Endodermal cell (in vitro differentiated cells): ENCODE measurements at regions not wholly inside any gene's neighbourhood (a gene's known extent, or its start where the extent isn't known, plus 50 kb on each side); places are given as distances from the start of the nearest gene placed in this dataset.

ENCODE experiments used
- DNase-seq: peaks from one replicate; pipeline ENCODE4 v3.0.0-alpha.2; 2017
- H3K27ac ChIP-seq: 2 replicates; pipeline ENCODE4 v1.5.1; 2013; ENCODE audit warnings: mild to moderate bottlenecking, low read depth, low read length, moderate library complexity
- H3K27me3 ChIP-seq: 2 replicates; pipeline ENCODE4 v1.6.1; 2013; ENCODE audit warnings: mild to moderate bottlenecking, low read length, moderate library complexity; ENCODE audit not compliant: insufficient read depth, control insufficient read depth, poor library complexity, severe bottlenecking
- H3K36me3 ChIP-seq: 2 replicates; pipeline ENCODE4 v1.7.0; 2013; ENCODE audit warnings: mild to moderate bottlenecking, low read length, moderate library complexity; ENCODE audit not compliant: control insufficient read depth, insufficient read depth
- H3K4me1 ChIP-seq: one replicate; pipeline ENCODE4 v1.7.0; 2013; ENCODE audit warnings: low read length; ENCODE audit not compliant: control insufficient read depth, insufficient read depth
- H3K4me3 ChIP-seq: 2 replicates; pipeline ENCODE4 v1.5.1; 2013; ENCODE audit warnings: mild to moderate bottlenecking, low read length, moderate library complexity
- H3K9ac ChIP-seq: 2 replicates; pipeline ENCODE4 v1.6.1; 2013; ENCODE audit warnings: mild to moderate bottlenecking, low read length, moderate library complexity; ENCODE audit not compliant: poor library complexity, severe bottlenecking; ENCODE audit errors: extremely low read depth
- H3K9me3 ChIP-seq: 2 replicates; pipeline ENCODE4 v1.6.1; 2013; ENCODE audit warnings: mild to moderate bottlenecking, low read length, moderate library complexity; ENCODE audit not compliant: control insufficient read depth
- H3K27ac Mint-ChIP-seq: 2 replicates; pipeline ENCODE4 v1.8.0; 2020; ENCODE audit warnings: mixed read lengths
- H3K27me3 Mint-ChIP-seq: 2 replicates; pipeline ENCODE4 v1.8.0; 2021; ENCODE audit warnings: mild to moderate bottlenecking, mixed read lengths; ENCODE audit not compliant: insufficient read depth
- H3K36me3 Mint-ChIP-seq: 2 replicates; pipeline ENCODE4 v1.8.0; 2020; ENCODE audit warnings: low read depth, mixed read lengths
- H3K4me1 Mint-ChIP-seq: 2 replicates; pipeline ENCODE4 v1.8.0; 2020; ENCODE audit warnings: mixed read lengths
- H3K4me3 Mint-ChIP-seq: 2 replicates; pipeline ENCODE4 v1.8.0; 2020; ENCODE audit warnings: mild to moderate bottlenecking, moderate library complexity, mixed read lengths
- H3K9me3 Mint-ChIP-seq: 2 replicates; pipeline ENCODE4 v1.8.0; 2020; ENCODE audit warnings: mild to moderate bottlenecking, mixed read lengths
- CTCF ChIP-seq: fragments of 200-600 bp; sonication (generic); conservative IDR thresholded peaks from 2 replicates; pipeline ENCODE4 v1.5.0; 2021; ENCODE audit warnings: antibody characterized with exemption, mild to moderate bottlenecking
- WGBS, 2 experiments: methylation state at CpG; one replicate each; pipeline versions ENCODE4 v1.1.5 to v1.1.7; 2013; ENCODE audit warnings: missing lambda C conversion rate in 2 of 2, mixed read lengths in 1 of 2; ENCODE audit not compliant: insufficient coverage in 1 of 2, insufficient read length in 1 of 2; 5-methylcytosine and 5-hydroxymethylcytosine counted together

GRCh38 chr11:70745941-70746340 lies 347.6 kb downstream of the CTTN start:
- H3K27me3 Mint-ChIP-seq: peaks cover 2% of the 10 kb centered on the region
- peaks cover 22% of the 10 kb centered on the region for H3K9me3 Mint-ChIP-seq
- H3K27ac ChIP-seq: no peak overlapping the region
- H3K9me3 ChIP-seq: peaks cover 16% of the 10 kb centered on the region
- peaks cover 5% of the 10 kb centered on the region for H3K4me1 ChIP-seq
- no peaks in the 10 kb centered on the region for H3K27me3 ChIP-seq
- H3K36me3 ChIP-seq: no peaks in the 10 kb centered on the region
- DNase-seq: no peak
- H3K4me1 Mint-ChIP-seq: peaks cover 25% of the 10 kb centered on the region
- no peak overlapping the region for H3K9ac ChIP-seq
- WGBS, 2 experiments: 92 to 96% methylated on average over 5 to 8 of the region's 8 CpGs
- H3K36me3 Mint-ChIP-seq: peaks cover 5% of the 10 kb centered on the region
- TF ChIP-seq CTCF: no peak
- no peak overlapping the region for H3K27ac Mint-ChIP-seq
- H3K4me3 ChIP-seq: no peak overlapping the region
- no peak overlapping the region for H3K4me3 Mint-ChIP-seq

GRCh38 chr11:70746351-70746750 lies 348.0 kb downstream of the CTTN start:
- Mint-ChIP-seq H3K9me3 (peaks cover 26% of the 10 kb centered on the region), H3K4me3 (no peak overlapping the region)

GRCh38 chr11:70747285-70747684 lies 349.0 kb downstream of the CTTN start:
- no peak overlapping the region for H3K9ac ChIP-seq
- WGBS, 2 experiments: 89 to 93% methylated on average over 3 to 4 of the region's 4 CpGs
- H3K4me3 Mint-ChIP-seq: no peak overlapping the region
- H3K27ac ChIP-seq: no peak overlapping the region
- H3K27ac Mint-ChIP-seq: no peak overlapping the region
- DNase-seq: no peak
- peaks cover 12% of the 10 kb centered on the region for H3K36me3 Mint-ChIP-seq
- no peak overlapping the region for H3K4me3 ChIP-seq
- H3K9me3 Mint-ChIP-seq: peaks cover 33% of the 10 kb centered on the region
- no peak for TF ChIP-seq CTCF
- peaks cover 2% of the 10 kb centered on the region for H3K4me1 ChIP-seq
- no peaks in the 10 kb centered on the region for H3K27me3 ChIP-seq
- H3K9me3 ChIP-seq: peaks cover 23% of the 10 kb centered on the region
- H3K4me1 Mint-ChIP-seq: peaks cover 15% of the 10 kb centered on the region
- H3K36me3 ChIP-seq: no peaks in the 10 kb centered on the region
- H3K27me3 Mint-ChIP-seq: peaks cover 4% of the 10 kb centered on the region

More at GRCh38 chr11:70746351-70746750, 348.0 kb downstream of the CTTN start:
- peaks cover 4% of the 10 kb centered on the region for H3K27me3 Mint-ChIP-seq
- DNase-seq: no peak
- H3K9me3 ChIP-seq: peaks cover 20% of the 10 kb centered on the region
- H3K4me1 ChIP-seq: peaks cover 5% of the 10 kb centered on the region
- no peak overlapping the region for H3K27ac Mint-ChIP-seq
- no peak overlapping the region for H3K4me3 ChIP-seq
- 77 to 96% methylated on average over 3 to 10 of the region's 11 CpGs for WGBS, 2 experiments
- no peak for TF ChIP-seq CTCF
- no peaks in the 10 kb centered on the region for H3K36me3 ChIP-seq
- no peak overlapping the region for H3K9ac ChIP-seq
- H3K27ac ChIP-seq: no peak overlapping the region
- peaks cover 25% of the 10 kb centered on the region for H3K4me1 Mint-ChIP-seq
- no peaks in the 10 kb centered on the region for H3K27me3 ChIP-seq
- peaks cover 9% of the 10 kb centered on the region for H3K36me3 Mint-ChIP-seq
